ENCODE measurements at regions not wholly inside any gene's neighbourhood (a gene's known extent, or its start where the extent isn't known, plus 50 kb on each side); places are given as distances from the start of the nearest gene placed in this dataset.

DNA sequence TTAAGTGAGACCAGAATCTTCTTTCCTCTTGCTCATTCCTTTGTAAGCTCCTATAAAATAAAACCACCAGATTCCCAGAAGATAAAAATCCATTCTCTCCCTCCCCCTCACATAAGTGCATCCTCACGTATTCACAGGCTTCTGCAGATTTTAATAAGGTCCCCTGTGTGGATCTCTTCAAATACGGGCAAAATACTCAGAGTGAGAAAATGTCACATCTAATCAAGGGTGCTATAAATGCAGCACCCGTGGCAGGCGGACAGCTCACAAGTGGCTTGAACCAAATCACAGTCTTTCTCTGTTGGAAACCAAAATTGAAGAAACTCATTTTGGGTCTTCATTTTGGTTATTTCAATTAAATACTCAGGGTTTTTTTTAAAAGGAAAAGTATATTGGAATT lies 212.9 kb upstream of the CMC1 start:
- TF ChIP-seq, protein P1, sequence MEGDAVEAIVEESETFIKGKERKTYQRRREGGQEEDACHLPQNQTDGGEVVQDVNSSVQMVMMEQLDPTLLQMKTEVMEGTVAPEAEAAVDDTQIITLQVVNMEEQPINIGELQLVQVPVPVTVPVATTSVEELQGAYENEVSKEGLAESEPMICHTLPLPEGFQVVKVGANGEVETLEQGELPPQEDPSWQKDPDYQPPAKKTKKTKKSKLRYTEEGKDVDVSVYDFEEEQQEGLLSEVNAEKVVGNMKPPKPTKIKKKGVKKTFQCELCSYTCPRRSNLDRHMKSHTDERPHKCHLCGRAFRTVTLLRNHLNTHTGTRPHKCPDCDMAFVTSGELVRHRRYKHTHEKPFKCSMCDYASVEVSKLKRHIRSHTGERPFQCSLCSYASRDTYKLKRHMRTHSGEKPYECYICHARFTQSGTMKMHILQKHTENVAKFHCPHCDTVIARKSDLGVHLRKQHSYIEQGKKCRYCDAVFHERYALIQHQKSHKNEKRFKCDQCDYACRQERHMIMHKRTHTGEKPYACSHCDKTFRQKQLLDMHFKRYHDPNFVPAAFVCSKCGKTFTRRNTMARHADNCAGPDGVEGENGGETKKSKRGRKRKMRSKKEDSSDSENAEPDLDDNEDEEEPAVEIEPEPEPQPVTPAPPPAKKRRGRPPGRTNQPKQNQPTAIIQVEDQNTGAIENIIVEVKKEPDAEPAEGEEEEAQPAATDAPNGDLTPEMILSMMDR (conservative IDR thresholded peaks at IDR 0.05): no peak
- no peak for TF ChIP-seq ZFX (IDR thresholded peaks at IDR 0.05)

All from C4-2B (cell line).